CD1c-positive myeloid dendritic cell (primary cell): ENCODE measurements at regions not wholly inside any gene's neighbourhood (a gene's known extent, or its start where the extent isn't known, plus 50 kb on each side); places are given as distances from the start of the nearest gene placed in this dataset.
"Not testable (repeated sequence)": the region's sequence is repeated elsewhere in the genome, so short reads cannot be mapped to it uniquely, and the experiment has no call there.

ENCODE experiments used
- DNase-seq: peaks from one replicate; pipeline ENCODE4 v3.0.0-alpha.2; 2016; ENCODE audit errors: extremely low spot score

DNA sequence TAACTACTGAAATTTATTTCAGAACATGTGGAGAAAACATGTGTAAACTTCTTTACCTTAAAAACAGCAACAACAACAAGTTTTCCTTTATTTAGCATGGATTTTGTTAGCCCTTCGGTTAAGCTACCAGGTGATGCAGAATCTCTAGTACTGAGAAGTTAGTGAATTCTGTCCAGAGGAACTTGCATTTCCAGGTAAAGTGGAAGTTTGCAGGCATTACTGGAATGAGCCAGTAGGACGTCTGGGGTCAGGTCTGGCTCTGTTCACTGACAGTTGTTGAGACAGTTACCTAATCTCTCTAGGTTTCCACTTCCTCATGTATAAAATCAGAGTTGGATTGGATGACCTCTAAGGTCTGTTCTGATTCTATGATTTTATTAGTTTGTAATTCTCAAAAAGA, 244.3 kb downstream of the OLFM4 start:
- no peak for DNase-seq

DNA sequence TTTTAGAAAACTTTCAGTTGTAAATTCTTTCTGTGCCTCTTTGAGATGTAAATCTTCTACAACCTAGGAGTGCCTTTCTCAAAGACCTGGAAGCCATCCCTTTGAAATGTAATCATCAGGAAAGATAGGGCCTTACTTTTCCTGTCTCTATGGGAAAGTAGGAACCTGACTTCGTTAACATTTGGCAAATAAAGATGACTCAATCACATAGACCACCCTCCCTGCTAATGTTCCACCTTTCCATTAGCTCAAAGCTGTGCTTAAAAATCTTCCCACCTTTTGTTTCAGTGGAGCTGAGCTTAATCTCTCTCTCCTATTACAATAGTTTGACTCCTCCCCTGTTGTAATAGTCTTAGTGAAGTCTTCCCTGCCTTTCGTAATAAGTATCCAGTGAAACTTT, 247.7 kb downstream of the OLFM4 start:
- no peak for DNase-seq

DNA sequence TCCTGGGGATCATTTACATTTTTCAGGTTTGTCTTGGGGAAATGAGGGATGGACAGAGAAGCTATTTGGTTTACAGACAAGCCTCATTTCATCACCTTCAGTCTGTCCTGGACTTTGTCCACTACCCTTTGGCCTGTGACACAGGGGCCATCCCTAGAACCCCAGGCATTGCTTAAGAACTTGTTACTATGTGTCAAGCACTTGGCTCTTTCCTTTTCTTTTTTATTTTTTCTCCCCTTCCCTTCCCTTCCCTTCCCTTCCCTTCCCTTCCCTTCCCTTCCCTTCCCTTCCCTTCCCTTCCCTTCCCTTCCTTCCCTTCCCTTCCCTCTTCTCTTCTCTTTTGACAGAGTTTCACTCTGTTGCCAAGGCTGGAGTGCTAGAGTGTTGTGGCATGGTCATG, 253.1 kb downstream of the OLFM4 start:
- DNase-seq, result no peak

- DNase-seq, result no peak
Measured at GRCh38 chr13:53285896-53286430, 257.4 kb downstream of the OLFM4 start.

DNA sequence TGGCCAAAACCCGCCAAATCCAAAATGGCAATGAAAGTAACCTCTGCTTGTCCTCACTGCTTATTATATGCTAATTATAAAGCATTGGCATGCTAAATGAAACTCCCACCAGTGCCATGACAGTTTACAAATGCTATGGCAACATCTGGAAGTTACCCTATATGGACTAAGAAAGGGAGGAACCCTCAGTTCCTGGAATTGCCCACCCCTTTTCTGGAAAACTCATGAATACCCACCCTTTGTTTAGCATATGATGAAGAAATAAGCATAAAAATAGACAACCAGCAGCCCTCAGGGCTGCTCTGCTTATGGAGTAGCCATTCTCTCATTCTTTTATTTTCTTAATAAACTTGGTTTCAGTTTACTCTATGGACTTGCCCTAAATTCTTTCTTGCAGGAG, 269.8 kb downstream of the OLFM4 start:
- DNase-seq, result no peak

DNA sequence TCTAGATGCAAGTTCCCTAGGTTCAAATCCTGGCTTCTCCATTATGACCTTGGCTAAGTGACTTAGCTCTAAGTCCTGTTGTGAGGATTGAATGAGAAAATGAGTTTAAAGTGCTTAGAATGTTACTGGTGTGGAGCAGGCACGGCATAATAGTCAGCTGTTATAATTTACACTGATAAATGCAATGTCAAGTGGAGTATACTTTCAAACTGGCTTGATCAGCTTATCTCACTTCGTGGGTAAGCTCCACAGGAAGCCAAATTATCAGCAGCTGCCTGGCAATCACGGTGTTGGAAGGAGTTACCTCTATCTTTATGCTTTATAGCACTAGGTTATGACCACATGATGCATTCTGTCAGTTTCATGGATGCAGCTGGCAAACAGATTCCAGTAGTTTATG, 272.8 kb downstream of the OLFM4 start:
- DNase-seq, result no peak

- DNase-seq, result not testable (repeated sequence)
Measured at GRCh38 chr13:53305419-53305818, 276.8 kb downstream of the OLFM4 start.

DNA sequence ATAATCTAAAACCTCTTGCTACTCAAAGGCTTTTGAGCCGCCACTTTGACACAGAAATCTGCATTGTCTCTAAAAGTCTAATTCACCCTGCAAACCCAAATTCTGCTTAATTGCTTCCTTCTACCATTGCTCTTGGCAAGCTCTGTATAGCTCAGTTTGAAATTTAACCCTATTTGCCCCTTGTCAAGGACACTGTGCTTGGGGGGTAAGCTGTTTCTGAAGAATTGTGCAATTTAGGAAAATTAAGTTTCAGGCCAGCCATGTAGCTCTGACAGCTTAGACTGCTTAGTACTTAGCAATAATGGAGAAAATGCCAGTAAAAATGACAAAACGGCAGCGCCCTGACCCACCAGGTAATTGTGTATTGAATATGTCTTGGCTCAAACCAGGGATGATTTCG, 282.2 kb downstream of the OLFM4 start:
- no peak for DNase-seq

DNA sequence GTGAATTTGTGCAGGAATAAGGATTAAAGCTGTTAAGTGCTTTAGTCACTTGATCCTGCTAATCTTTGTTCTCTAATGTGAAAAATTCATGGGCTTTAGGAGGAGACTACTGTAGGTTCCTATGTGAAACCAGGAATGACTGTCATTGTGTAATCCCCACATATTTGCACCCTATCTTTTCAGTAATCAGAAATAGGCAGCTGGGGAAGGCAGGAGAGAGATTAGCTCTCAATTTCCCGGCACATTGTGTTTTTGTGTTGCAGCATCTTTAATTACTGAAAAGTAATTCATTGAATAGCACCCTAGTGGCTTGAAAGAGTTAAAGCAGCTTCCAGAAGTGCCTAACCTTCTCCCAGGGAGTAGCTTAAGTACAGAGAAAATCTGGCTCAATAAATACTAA, 282.9 kb downstream of the OLFM4 start:
- no peak for DNase-seq

DNA sequence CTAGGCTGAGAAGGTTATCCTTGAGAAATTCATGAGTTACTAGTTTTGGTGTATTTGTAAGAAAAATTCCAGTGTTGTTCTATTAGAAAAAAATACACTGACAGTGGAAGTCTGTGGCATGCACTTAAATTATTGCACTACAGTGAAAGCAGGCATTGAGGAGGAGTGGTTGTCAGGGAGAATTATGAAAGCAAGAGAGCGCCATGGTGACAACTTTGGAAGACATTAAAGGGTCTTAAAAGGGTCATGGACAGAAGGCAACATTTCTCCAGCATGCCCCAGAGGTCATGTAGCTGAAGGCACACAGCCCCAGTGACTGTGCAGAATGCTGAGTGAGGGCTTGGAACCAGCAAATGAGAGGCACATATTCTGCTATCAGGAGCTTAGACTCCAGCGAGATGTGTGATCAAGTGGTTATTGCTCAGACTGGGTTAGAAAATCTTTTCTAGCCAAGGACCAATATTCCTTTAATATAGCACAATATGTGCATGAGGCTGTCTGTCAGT, 292.7 kb downstream of the OLFM4 start:
- DNase-seq, result no peak

DNA sequence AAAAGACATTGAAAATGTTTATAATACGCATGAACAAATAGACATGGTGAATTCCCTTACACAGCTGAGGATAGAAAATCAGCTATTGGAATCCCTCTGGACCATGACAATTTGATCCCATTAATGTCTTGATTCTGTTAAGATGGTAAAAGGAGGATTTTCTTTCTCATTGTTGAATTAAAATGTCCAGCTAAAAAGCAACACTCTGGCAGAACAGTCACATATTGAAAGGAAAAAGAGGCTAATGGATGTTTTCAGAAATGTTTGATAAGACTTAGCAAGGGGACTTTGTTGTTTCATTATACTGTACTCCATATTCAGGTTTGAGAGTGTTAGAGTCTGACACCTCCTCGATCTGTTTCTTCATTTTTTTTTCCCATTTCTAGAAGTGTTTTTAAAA, 296.0 kb downstream of the OLFM4 start:
- DNase-seq, result no peak

- DNase-seq, result no peak
Measured at GRCh38 chr13:53326716-53327115, 298.1 kb downstream of the OLFM4 start.

DNA sequence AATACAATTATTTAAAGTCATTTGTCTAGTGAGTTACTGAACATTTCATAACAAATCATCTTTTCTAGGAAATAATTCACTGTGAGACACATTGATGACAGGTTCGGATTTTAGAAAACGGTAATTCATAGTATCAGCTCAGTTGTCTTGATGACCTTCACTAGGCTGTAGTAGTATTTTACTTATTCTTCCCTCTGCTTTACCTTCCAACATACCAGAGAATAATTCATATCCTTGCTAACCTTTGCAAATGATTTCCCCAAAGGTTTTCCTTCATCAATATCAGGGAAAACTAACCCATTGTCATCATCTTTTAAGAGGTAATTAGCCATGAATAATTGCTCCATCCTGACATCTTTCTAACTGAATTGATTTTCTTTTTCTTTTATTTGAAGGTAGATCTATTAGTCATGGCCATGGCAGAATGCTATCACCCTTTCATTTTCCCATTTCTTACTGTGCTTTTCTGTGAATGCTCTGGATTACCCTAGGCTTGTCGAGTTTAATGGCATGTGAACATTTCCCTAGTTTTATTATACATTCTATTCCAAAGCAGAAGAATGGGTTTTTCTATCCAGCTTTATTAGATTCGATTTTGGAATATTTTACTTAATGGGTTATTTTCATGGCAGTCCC, 299.2 kb downstream of the OLFM4 start:
- DNase-seq, result no peak

DNA sequence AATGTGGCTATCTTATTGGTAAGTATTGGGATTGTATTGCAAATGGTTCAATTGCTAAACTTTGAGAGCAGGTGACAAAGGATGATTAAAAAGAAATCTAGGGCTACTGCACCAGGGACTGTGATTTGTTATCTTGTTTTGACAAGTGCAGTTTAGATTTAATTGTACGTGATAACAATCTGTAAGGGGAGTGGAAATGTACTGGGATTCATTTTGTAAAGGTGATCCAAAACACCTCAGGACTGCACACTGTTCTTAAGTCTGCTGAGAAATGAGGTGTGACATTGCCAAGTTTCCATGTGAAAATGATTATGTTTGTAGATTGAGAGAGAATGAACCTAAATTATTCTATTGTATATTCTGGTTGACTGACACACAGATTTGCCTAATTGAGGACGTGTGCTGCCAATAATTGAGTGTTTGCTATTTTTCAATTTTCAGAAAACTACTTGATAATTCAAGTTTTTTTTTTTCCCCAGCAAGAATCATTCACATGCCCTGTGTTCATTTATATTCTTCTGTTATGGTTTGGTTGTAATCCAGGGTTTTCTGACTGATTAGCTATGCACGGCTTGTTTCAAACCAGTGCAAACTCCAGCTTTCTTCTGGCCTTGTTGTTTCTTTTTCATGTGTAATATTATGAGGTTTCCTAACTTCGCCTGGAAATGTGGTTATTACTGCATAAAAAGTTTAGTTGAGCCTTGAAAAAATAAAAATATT, 308.0 kb downstream of the OLFM4 start:
- no peak for DNase-seq

DNA sequence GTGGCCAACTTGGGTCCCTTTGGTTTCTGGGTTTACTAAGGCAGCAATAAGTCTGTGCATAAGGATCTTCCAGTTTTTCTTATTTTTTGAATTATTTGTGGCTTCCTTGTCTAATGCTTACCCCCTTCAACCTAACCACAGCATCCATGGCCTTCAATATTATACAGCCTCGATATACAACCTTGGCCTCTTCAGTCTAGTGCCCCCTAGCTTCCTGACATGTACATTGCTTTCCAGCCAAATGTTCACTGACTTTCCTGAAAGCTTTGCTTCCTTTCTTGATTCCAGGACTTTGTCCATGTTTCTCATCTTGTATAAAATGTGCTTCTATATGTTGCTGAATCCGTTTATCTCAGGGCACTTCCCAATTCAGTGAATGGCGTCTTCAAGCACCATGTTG, 310.1 kb downstream of the OLFM4 start:
- no peak for DNase-seq

GRCh38 chr13:53340505-53341143, 312.0 kb downstream of the OLFM4 start:
- no peak for DNase-seq

DNA sequence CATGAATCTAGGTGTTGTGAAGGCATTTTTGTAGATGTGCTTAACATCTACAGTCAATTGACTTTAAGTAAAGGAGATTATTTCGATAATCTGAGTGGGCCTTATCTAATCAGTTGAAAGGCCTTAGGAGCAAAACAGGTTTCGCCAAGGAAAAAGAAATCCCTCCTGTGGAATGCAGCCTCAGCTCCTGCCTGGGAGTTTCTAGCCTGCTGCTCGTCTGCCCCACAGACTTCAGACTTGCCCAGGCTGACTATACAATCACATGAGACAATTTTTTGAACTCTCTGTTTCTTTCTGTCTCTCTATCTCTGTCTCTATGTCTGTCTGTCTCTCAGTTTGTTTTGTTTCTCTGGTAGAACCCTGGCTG, 312.5 kb downstream of the OLFM4 start:
- no peak for DNase-seq

- DNase-seq, result no peak
Measured at GRCh38 chr13:53342623-53343360, 314.2 kb downstream of the OLFM4 start.

DNA sequence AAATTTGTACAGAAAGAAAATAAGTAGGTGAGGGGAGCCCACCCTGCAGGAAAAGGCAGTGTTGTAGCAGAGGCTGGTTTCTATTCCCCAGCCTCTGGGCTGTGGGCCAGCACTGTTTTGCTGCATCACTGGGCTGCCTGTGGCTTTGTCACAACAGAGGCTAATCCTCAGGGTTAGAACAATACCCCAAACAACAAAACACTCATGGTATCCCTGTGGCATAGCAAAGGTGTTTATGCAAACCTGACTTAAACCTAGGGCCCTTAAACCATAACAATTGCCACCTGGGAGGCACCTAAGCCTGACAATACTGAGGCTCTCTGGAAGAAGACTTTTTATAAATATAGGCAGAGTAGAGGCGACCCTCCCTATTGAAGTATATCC, 314.7 kb downstream of the OLFM4 start:
- no peak for DNase-seq

- DNase-seq, result no peak
Measured at GRCh38 chr13:53351021-53351420, 322.4 kb downstream of the OLFM4 start.

GRCh38 chr13:53357582-53357981, 329.0 kb downstream of the OLFM4 start:
- no peak for DNase-seq

DNA sequence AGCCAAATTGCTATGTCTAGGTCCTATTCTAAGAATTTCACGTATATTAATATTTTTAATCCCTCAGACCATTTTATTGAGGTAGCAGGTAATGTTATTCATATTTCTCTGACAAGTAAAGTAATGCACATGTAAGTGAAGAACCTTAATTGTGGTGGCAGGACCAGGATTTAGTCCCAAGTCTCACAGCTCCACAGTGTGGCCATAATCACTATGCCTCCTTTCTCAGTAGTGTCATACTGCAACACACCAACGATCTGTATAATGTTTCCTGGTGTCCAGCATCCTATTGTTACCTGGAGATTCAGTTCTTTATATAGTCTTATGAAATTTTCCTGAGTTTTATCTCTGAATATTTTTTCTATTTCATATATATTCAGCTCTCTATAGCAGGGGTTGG, 340.3 kb downstream of the OLFM4 start:
- no peak for DNase-seq
